ENCODE measurements at regions not wholly inside any gene's neighbourhood (a gene's known extent, or its start where the extent isn't known, plus 50 kb on each side); places are given as distances from the start of the nearest gene placed in this dataset.

- H3K4me3 ChIP-seq (ENCODE audit: low read depth, low read length): no peak overlapping the region
- H3K27me3 ChIP-seq (replicated peaks): no peaks in the 10 kb centered on the region
- H3K36me3 ChIP-seq (replicated peaks): no peaks in the 10 kb centered on the region
- no peak for DNase-seq
- in situ Hi-C loops (cut with HindIII; ENCODE audit: low pct_ligation_motif_present, low sequenced_read_pairs): no loop called here
- no peak overlapping the region for H3K27ac ChIP-seq
- TF ChIP-seq CTCF (IDR thresholded peaks at IDR 0.05; ENCODE audit: low read depth, low read length, missing control alignments): no peak
Observed at GRCh38 chr9:75462866-75463265, 374.6 kb downstream of the OSTF1 start.

- in situ Hi-C loops (cut with HindIII; ENCODE audit: low pct_ligation_motif_present, low sequenced_read_pairs): no loop called here
- Histone ChIP-seq H3K4me3 (ENCODE audit: low read depth, low read length) (no peak overlapping the region), H3K27me3 (replicated peaks) (no peaks in the 10 kb centered on the region), H3K36me3 (replicated peaks) (no peaks in the 10 kb centered on the region), H3K27ac (no peak overlapping the region)
- no peak for DNase-seq
- no peak for TF ChIP-seq CTCF (IDR thresholded peaks at IDR 0.05; ENCODE audit: low read depth, low read length, missing control alignments)
Observed at GRCh38 chr9:75463871-75464270, 375.6 kb downstream of the OSTF1 start.

GRCh38 chr9:75464726-75465125 lies 376.4 kb downstream of the OSTF1 start:
- no peak for DNase-seq
- Histone ChIP-seq H3K27ac (no peak overlapping the region), H3K27me3 (replicated peaks) (no peaks in the 10 kb centered on the region), H3K4me3 (ENCODE audit: low read depth, low read length) (no peak overlapping the region), H3K36me3 (replicated peaks) (no peaks in the 10 kb centered on the region)
- in situ Hi-C loops (cut with HindIII; ENCODE audit: low pct_ligation_motif_present, low sequenced_read_pairs): no loop called here
- TF ChIP-seq CTCF (IDR thresholded peaks at IDR 0.05; ENCODE audit: low read depth, low read length, missing control alignments): no peak

- Histone ChIP-seq H3K27ac (no peak overlapping the region), H3K36me3 (replicated peaks) (no peaks in the 10 kb centered on the region), H3K27me3 (replicated peaks) (no peaks in the 10 kb centered on the region), H3K4me3 (ENCODE audit: low read depth, low read length) (no peak overlapping the region)
- in situ Hi-C loops (cut with HindIII; ENCODE audit: low pct_ligation_motif_present, low sequenced_read_pairs): no loop called here
- no peak for TF ChIP-seq CTCF (IDR thresholded peaks at IDR 0.05; ENCODE audit: low read depth, low read length, missing control alignments)
- DNase-seq: no peak
Observed at GRCh38 chr9:75467142-75467541, 378.8 kb downstream of the OSTF1 start.

- no peak for DNase-seq
- Histone ChIP-seq H3K36me3 (replicated peaks) (no peaks in the 10 kb centered on the region), H3K27ac (no peak overlapping the region), H3K4me3 (ENCODE audit: low read depth, low read length) (no peak overlapping the region), H3K27me3 (replicated peaks) (no peaks in the 10 kb centered on the region)
- TF ChIP-seq CTCF (IDR thresholded peaks at IDR 0.05; ENCODE audit: low read depth, low read length, missing control alignments): no peak
- in situ Hi-C loops (cut with HindIII; ENCODE audit: low pct_ligation_motif_present, low sequenced_read_pairs): no loop called here
Observed at GRCh38 chr9:75471549-75472114, 383.3 kb downstream of the OSTF1 start.

GRCh38 chr9:75482566-75482965 lies 394.3 kb downstream of the OSTF1 start:
- TF ChIP-seq CTCF (IDR thresholded peaks at IDR 0.05; ENCODE audit: low read depth, low read length, missing control alignments): no peak
- DNase-seq: peak; percentile 1
- no peak overlapping the region for H3K27ac ChIP-seq
- no peaks in the 10 kb centered on the region for H3K27me3 ChIP-seq (replicated peaks)
- in situ Hi-C loops (cut with HindIII; ENCODE audit: low pct_ligation_motif_present, low sequenced_read_pairs): no loop called here
- no peaks in the 10 kb centered on the region for H3K36me3 ChIP-seq (replicated peaks)
- no peak overlapping the region for H3K4me3 ChIP-seq (ENCODE audit: low read depth, low read length)

All from brain microvascular endothelial cell (primary cell).